Keratinocyte (primary cell): ENCODE measurements at regions not wholly inside any gene's neighbourhood (a gene's known extent, or its start where the extent isn't known, plus 50 kb on each side); places are given as distances from the start of the nearest gene placed in this dataset.

Experiments
- DNase-seq: peaks from one replicate; pipeline ENCODE4 v3.0.0-alpha.2; 2011; ENCODE audit warnings: low read depth, missing footprints, low spot score
- FAIRE-seq: peaks from 2 replicates; lab custom pipeline; 2011; peaks lifted over from hg19 to GRCh38; lab: Jason Lieb, UNC
- H2AFZ ChIP-seq: 2 replicates; pipeline ENCODE4 v1.6.0; 2012; ENCODE audit warnings: low read length, control low read depth, inconsistent platforms; ENCODE audit not compliant: control insufficient read depth
- H3K27ac ChIP-seq: 2 replicates; pipeline ENCODE4 v1.5.1; 2011; ENCODE audit warnings: low read length; ENCODE audit not compliant: control insufficient read depth, insufficient read depth
- H3K27me3 ChIP-seq: 3 replicates; pipeline ENCODE4 v1.6.0; 2011; ENCODE audit warnings: low read length; ENCODE audit not compliant: control insufficient read depth, insufficient read depth; ENCODE audit errors: extremely low read depth
- H3K36me3 ChIP-seq, 2 experiments: 2 replicates in 1 of 2; 3 replicates in 1 of 2; pipeline ENCODE4 v1.5.1; 2011; ENCODE audit warnings: low read length in 2 of 2, mild to moderate bottlenecking in 1 of 2; ENCODE audit not compliant: control insufficient read depth in 2 of 2, insufficient read depth in 2 of 2; ENCODE audit errors: extremely low read depth in 1 of 2
- H3K4me1 ChIP-seq: 3 replicates; pipeline ENCODE4 v1.5.1; 2011; ENCODE audit warnings: low read length; ENCODE audit not compliant: control insufficient read depth, insufficient read depth; ENCODE audit errors: extremely low read depth
- H3K4me2 ChIP-seq: 3 replicates; pipeline ENCODE4 v1.6.0; 2011; ENCODE audit warnings: low read depth, low read length; ENCODE audit not compliant: control insufficient read depth, insufficient read depth; ENCODE audit errors: extremely low read depth
- H3K4me3 ChIP-seq, 3 experiments: fragments of 200-600 bp in 1 of 3; sonication (generic) in 1 of 3; 2 replicates in 2 of 3; 3 replicates in 1 of 3; pipeline ENCODE4 v1.5.1; 2011 to 2016; ENCODE audit warnings: low read length in 3 of 3, mild to moderate bottlenecking in 3 of 3, control low read depth in 2 of 3, inconsistent platforms in 1 of 3, low read depth in 1 of 3, mixed read lengths in 1 of 3, mixed run types in 1 of 3, moderate library complexity in 1 of 3; ENCODE audit not compliant: control insufficient read depth in 2 of 3, insufficient read depth in 2 of 3; ENCODE audit errors: extremely low read depth in 1 of 3
- H3K79me2 ChIP-seq: 2 replicates; pipeline ENCODE4 v1.6.0; 2012; ENCODE audit warnings: low read length; ENCODE audit not compliant: control insufficient read depth, insufficient read depth
- H3K9ac ChIP-seq: 3 replicates; pipeline ENCODE4 v1.6.0; 2011; ENCODE audit warnings: low read length; ENCODE audit not compliant: control insufficient read depth, insufficient read depth; ENCODE audit errors: extremely low read depth
- H3K9me1 ChIP-seq: 3 replicates; pipeline ENCODE4 v1.6.0; 2011; ENCODE audit warnings: low read length; ENCODE audit not compliant: control insufficient read depth, insufficient read depth; ENCODE audit errors: extremely low read depth
- H3K9me3 ChIP-seq: 2 replicates; pipeline ENCODE4 v1.5.1; 2012; ENCODE audit warnings: low read depth, low read length; ENCODE audit not compliant: control insufficient read depth
- H4K20me1 ChIP-seq: 3 replicates; pipeline ENCODE4 v1.6.0; 2011; ENCODE audit warnings: low read length; ENCODE audit not compliant: control insufficient read depth, insufficient read depth; ENCODE audit errors: extremely low read depth
- EZH2 ChIP-seq: IDR thresholded peaks from one replicate; pipeline ENCODE4 v1.6.1; 2012; ENCODE audit warnings: inconsistent platforms, mild to moderate bottlenecking, low read length, moderate library complexity
- dilution Hi-C: fragments of 300-500 bp; cut with MboI; formaldehyde crosslinking; loops from one replicate; pipeline ENCODE4 v1.7.0; 2020; ENCODE audit warnings: low sequenced_read_pairs; ENCODE audit not compliant: extremely low pct_ligation_motif_present
- TF ChIP-seq, protein P1 (sequence below), 3 experiments: IDR thresholded peaks in 1 of 3; conservative IDR thresholded peaks in 1 of 3; optimal IDR thresholded peaks in 1 of 3; 2 replicates in 2 of 3; 3 replicates in 1 of 3; pipeline versions ENCODE3 to v1.5.1; 2011; ENCODE audit warnings: low read length in 3 of 3, mild to moderate bottlenecking in 3 of 3, moderate library complexity in 2 of 3, control low read depth in 1 of 3, inconsistent platforms in 1 of 3; ENCODE audit not compliant: insufficient read depth in 2 of 3; ENCODE audit errors: extremely low read depth in 1 of 3

DNA sequence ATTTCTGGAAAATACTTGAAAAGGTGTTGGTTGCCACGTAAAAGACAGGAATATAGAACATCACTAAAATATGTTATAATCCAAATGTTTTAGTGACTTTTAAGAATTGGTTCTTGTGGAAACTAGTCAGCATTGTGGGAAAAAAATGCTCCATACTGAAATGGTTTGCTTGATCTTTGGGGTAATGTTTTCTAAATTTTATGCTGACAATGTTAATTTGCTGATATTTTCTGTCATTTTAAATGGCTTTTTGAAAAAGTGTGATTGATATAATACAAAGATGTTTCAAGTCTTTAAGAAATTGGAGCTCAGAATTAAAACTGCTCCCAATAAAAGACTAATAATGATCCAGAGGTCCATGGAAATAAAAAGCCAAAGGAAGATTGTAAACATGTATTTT lies 610.9 kb downstream of the ADGRL2 start:
- dilution Hi-C loops = no loop called here
- TF ChIP-seq, protein P1, sequence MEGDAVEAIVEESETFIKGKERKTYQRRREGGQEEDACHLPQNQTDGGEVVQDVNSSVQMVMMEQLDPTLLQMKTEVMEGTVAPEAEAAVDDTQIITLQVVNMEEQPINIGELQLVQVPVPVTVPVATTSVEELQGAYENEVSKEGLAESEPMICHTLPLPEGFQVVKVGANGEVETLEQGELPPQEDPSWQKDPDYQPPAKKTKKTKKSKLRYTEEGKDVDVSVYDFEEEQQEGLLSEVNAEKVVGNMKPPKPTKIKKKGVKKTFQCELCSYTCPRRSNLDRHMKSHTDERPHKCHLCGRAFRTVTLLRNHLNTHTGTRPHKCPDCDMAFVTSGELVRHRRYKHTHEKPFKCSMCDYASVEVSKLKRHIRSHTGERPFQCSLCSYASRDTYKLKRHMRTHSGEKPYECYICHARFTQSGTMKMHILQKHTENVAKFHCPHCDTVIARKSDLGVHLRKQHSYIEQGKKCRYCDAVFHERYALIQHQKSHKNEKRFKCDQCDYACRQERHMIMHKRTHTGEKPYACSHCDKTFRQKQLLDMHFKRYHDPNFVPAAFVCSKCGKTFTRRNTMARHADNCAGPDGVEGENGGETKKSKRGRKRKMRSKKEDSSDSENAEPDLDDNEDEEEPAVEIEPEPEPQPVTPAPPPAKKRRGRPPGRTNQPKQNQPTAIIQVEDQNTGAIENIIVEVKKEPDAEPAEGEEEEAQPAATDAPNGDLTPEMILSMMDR (optimal IDR thresholded peaks at IDR 0.05 in 1 of 3, IDR thresholded peaks at IDR 0.05 in 1 of 3, conservative IDR thresholded peaks at IDR 0.05 in 1 of 3; ENCODE audit: extremely low read depth in 1 of 3, insufficient read depth in 2 of 3, low read length in 3 of 3) = no peak
- TF ChIP-seq EZH2 = no peak
- Histone ChIP-seq H3K9me1 (no peaks in the 10 kb centered on the region), H3K4me1 (no peaks in the 10 kb centered on the region), H2AFZ (no peak overlapping the region), H3K9ac (no peak overlapping the region), H3K4me3 (no peak overlapping the region), H3K4me2 (no peak overlapping the region), H3K9me3 (no peaks in the 10 kb centered on the region), H3K27me3 (no peaks in the 10 kb centered on the region), H3K36me3 (no peaks in the 10 kb centered on the region), H4K20me1 (no peaks in the 10 kb centered on the region), H3K27ac (no peak overlapping the region), H3K79me2 (no peaks in the 10 kb centered on the region)
- DNase-seq (no peak), FAIRE-seq (no peak)

DNA sequence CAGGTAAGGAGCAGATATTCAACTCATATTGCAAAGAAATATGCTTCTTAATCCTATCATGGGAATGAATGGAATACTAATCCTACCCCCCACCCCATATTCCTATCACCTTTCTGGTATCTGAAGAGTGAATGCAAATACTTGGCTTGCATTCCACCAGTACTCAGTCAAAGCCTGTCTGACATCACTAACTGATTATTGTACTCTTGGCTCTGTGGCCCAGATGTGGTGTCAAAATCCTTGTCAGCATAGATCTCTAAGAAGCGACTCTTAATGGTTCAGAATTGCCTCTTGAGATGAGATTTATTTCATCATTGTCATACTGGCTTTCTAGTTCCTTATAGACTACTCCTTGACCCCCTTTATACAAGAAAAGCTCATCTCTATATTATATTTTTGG lies 604.6 kb downstream of the ADGRL2 start:
- Histone ChIP-seq H3K36me3 (no peaks in the 10 kb centered on the region), H4K20me1 (no peaks in the 10 kb centered on the region), H3K9me3 (no peaks in the 10 kb centered on the region), H3K9me1 (no peaks in the 10 kb centered on the region), H2AFZ (no peak overlapping the region), H3K4me3 (no peak overlapping the region), H3K79me2 (no peaks in the 10 kb centered on the region), H3K9ac (no peak overlapping the region), H3K27ac (no peak overlapping the region), H3K27me3 (no peaks in the 10 kb centered on the region), H3K4me1 (no peaks in the 10 kb centered on the region), H3K4me2 (no peak overlapping the region)
- dilution Hi-C loops = no loop called here
- DNase-seq = no peak
- TF ChIP-seq EZH2 = no peak
- TF ChIP-seq, protein P1 (optimal IDR thresholded peaks at IDR 0.05 in 1 of 3, IDR thresholded peaks at IDR 0.05 in 1 of 3, conservative IDR thresholded peaks at IDR 0.05 in 1 of 3; ENCODE audit: extremely low read depth in 1 of 3, insufficient read depth in 2 of 3, low read length in 3 of 3) = no peak
- FAIRE-seq = no peak
